ENCODE measurements at regions not wholly inside any gene's neighbourhood (a gene's known extent, or its start where the extent isn't known, plus 50 kb on each side); places are given as distances from the start of the nearest gene placed in this dataset.

DNA sequence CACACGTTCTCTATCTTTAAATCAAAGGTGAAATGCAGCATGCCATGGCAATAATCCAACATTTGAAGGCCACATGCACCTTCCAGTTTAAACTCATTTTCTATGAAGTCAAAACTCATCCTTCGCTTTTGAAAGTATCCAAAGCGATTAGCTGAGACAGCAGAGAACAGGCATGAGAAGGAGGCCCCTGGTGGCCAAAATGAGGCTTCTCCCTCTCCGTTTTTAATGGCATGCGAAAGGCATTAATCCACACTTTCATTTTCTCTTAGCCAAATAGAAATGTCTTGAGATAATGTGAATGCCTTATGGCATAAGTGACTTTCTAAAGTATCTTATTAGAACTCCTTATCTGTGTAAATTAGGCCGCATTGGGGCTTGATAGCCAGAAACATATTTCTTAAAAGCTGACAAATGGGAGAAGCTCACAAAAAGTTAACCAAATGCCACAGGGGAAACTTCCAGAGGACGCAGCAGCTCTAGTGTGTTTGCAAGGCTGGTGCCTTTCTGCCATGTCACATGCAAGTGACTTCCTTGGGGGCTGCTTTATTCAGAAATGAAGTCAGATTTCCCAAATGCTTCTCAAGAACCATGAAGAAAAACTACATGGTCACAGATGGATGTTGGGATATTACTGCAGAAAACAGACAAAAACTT, 1189.6 kb downstream of the SORCS1 start:
- TF ChIP-seq, protein P1, sequence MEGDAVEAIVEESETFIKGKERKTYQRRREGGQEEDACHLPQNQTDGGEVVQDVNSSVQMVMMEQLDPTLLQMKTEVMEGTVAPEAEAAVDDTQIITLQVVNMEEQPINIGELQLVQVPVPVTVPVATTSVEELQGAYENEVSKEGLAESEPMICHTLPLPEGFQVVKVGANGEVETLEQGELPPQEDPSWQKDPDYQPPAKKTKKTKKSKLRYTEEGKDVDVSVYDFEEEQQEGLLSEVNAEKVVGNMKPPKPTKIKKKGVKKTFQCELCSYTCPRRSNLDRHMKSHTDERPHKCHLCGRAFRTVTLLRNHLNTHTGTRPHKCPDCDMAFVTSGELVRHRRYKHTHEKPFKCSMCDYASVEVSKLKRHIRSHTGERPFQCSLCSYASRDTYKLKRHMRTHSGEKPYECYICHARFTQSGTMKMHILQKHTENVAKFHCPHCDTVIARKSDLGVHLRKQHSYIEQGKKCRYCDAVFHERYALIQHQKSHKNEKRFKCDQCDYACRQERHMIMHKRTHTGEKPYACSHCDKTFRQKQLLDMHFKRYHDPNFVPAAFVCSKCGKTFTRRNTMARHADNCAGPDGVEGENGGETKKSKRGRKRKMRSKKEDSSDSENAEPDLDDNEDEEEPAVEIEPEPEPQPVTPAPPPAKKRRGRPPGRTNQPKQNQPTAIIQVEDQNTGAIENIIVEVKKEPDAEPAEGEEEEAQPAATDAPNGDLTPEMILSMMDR (IDR thresholded peaks at IDR 0.05): peak; percentile 79
- no peak for TF ChIP-seq ZFX (IDR thresholded peaks at IDR 0.05; ENCODE audit: borderline replicate concordance)

Measured in 22Rv1 (cell line).